Temporal lobe (tissue), 1 donor: ENCODE measurements at regions not wholly inside any gene's neighbourhood (a gene's known extent, or its start where the extent isn't known, plus 50 kb on each side); places are given as distances from the start of the nearest gene placed in this dataset. TPM values are rescaled to one million over a fixed set of nuclear protein-coding genes. Genes with fewer than 3 reads are reported as not detected.

Experiments used
- small RNA-seq: library from RNA; depleted of rRNA; stranded (forward); fragments of <200 nt; gene quantifications from one replicate; pipeline ENCODE3, GENCODE V24; 2014; ENCODE audit warnings: low replicate concordance

Small RNA genes in the stretch of these regions (small RNA-seq; reads per million reads assigned to genes)
- gene AL158077.1, result not detected
